Ovary (tissue), 3 donors: ENCODE measurements at regions not wholly inside any gene's neighbourhood (a gene's known extent, or its start where the extent isn't known, plus 50 kb on each side); places are given as distances from the start of the nearest gene placed in this dataset.

Experiments used
- CTCF ChIP-seq, 3 donors: fragments of 450-650 bp in 2 of 3; fragments of 200-600 bp in 1 of 3; IDR thresholded peaks; one replicate each; pipeline versions ENCODE4 v1.5.1 to v1.8.0; 2016 to 2022; ENCODE audit warnings: antibody characterized with exemption in 3 of 3, mild to moderate bottlenecking in 1 of 3
- POLR2A ChIP-seq: fragments of 450-650 bp; IDR thresholded peaks from one replicate; pipeline ENCODE4 v1.6.1; 2017; ENCODE audit warnings: antibody characterized with exemption, mild to moderate bottlenecking, moderate library complexity
- donor health status: DM: no; HTN: no; CAD: no.

DNA sequence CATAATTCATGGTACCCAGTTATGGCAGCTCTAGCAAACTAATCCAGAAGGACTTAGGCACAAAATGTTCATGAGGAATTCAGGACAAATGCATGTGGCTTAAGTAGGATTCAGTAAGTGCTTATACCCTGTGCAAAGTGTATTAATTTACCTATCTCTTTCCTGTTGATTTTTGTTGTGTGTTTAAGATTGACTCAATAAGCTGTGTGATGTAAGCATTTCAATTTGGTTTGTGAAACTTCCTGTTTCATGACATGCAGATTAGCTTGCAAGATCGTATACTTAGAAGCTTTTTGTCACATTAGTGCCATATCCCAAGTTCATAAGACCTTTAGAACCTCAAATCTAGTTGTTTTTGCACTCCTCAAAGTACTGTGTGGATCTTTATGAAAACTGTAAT, 416.7 kb downstream of the ARL4A start:
- TF ChIP-seq POLR2A (no peak), CTCF (IDR thresholded peaks at IDR 0.05) (no peak)
